ENCODE measurements at regions not wholly inside any gene's neighbourhood (a gene's known extent, or its start where the extent isn't known, plus 50 kb on each side); places are given as distances from the start of the nearest gene placed in this dataset.

GRCh38 chr11:80898910-80899309 lies 1458.1 kb upstream of the TENM4 start:
- peaks cover 19% of the 10 kb centered on the region for H3K9me3 Mint-ChIP-seq
- no peaks in the 10 kb centered on the region for H3K36me3 ChIP-seq (ENCODE audit: control insufficient read depth, insufficient read depth, low read length)

GRCh38 chr11:80886684-80887083 lies 1445.9 kb upstream of the TENM4 start:
- H3K4me1 ChIP-seq (ENCODE audit: control insufficient read depth, insufficient read depth, low read length), result no peaks in the 10 kb centered on the region
- no peaks in the 10 kb centered on the region for H3K4me1 Mint-ChIP-seq
- H3K4me3 Mint-ChIP-seq, result no peak overlapping the region
- DNase-seq, result no peak
- H3K9ac ChIP-seq (ENCODE audit: extremely low read depth, low read length, poor library complexity, severe bottlenecking), result no peak overlapping the region
- H3K36me3 Mint-ChIP-seq (ENCODE audit: low read depth), result no peaks in the 10 kb centered on the region
- no peaks in the 10 kb centered on the region for H3K36me3 ChIP-seq (ENCODE audit: control insufficient read depth, insufficient read depth, low read length)
- no peaks in the 10 kb centered on the region for H3K27me3 Mint-ChIP-seq (ENCODE audit: insufficient read depth)
- H3K9me3 Mint-ChIP-seq, result no peaks in the 10 kb centered on the region
- no peak overlapping the region for H3K27ac Mint-ChIP-seq
- H3K4me3 ChIP-seq (ENCODE audit: low read length), result no peak overlapping the region
- no peak overlapping the region for H3K27ac ChIP-seq (ENCODE audit: low read depth, low read length)
- no peaks in the 10 kb centered on the region for H3K27me3 ChIP-seq (ENCODE audit: control insufficient read depth, insufficient read depth, low read length, poor library complexity, severe bottlenecking)
- no peaks in the 10 kb centered on the region for H3K9me3 ChIP-seq (ENCODE audit: control insufficient read depth, low read length)
- TF ChIP-seq CTCF (conservative IDR thresholded peaks at IDR 0.05), result no peak

More at GRCh38 chr11:80898910-80899309, 1458.1 kb upstream of the TENM4 start:
- 89 to 100% methylated on average over 1 to 2 of the region's 4 CpGs for WGBS, 2 experiments (ENCODE audit: insufficient coverage in 1 of 2, insufficient read length in 1 of 2)
- no peak overlapping the region for H3K27ac ChIP-seq (ENCODE audit: low read depth, low read length)
- H3K4me1 ChIP-seq (ENCODE audit: control insufficient read depth, insufficient read depth, low read length), result no peaks in the 10 kb centered on the region
- Mint-ChIP-seq H3K4me3 (no peak overlapping the region), H3K36me3 (ENCODE audit: low read depth) (peaks cover 7% of the 10 kb centered on the region), H3K4me1 (peaks cover 7% of the 10 kb centered on the region), H3K27me3 (ENCODE audit: insufficient read depth) (no peaks in the 10 kb centered on the region), H3K27ac (no peak overlapping the region)
- H3K9me3 ChIP-seq (ENCODE audit: control insufficient read depth, low read length), result peaks cover 10% of the 10 kb centered on the region
- no peak overlapping the region for H3K4me3 ChIP-seq (ENCODE audit: low read length)
- no peak for DNase-seq
- no peak for TF ChIP-seq CTCF (conservative IDR thresholded peaks at IDR 0.05)
- no peak overlapping the region for H3K9ac ChIP-seq (ENCODE audit: extremely low read depth, low read length, poor library complexity, severe bottlenecking)
- no peaks in the 10 kb centered on the region for H3K27me3 ChIP-seq (ENCODE audit: control insufficient read depth, insufficient read depth, low read length, poor library complexity, severe bottlenecking)

- Mint-ChIP-seq H3K27me3 (ENCODE audit: insufficient read depth) (no peaks in the 10 kb centered on the region), H3K36me3 (ENCODE audit: low read depth) (no peaks in the 10 kb centered on the region), H3K4me3 (no peak overlapping the region), H3K9me3 (no peaks in the 10 kb centered on the region), H3K27ac (no peak overlapping the region), H3K4me1 (no peaks in the 10 kb centered on the region)
- H3K27me3 ChIP-seq (ENCODE audit: control insufficient read depth, insufficient read depth, low read length, poor library complexity, severe bottlenecking), result no peaks in the 10 kb centered on the region
- H3K9ac ChIP-seq (ENCODE audit: extremely low read depth, low read length, poor library complexity, severe bottlenecking), result no peak overlapping the region
- H3K9me3 ChIP-seq (ENCODE audit: control insufficient read depth, low read length), result no peaks in the 10 kb centered on the region
- H3K4me3 ChIP-seq (ENCODE audit: low read length), result no peak overlapping the region
- no peaks in the 10 kb centered on the region for H3K4me1 ChIP-seq (ENCODE audit: control insufficient read depth, insufficient read depth, low read length)
- no peak for DNase-seq
- no peak for TF ChIP-seq CTCF (conservative IDR thresholded peaks at IDR 0.05)
- 92 to 94% methylated on average over 5 to 6 of the region's 6 CpGs for WGBS, 2 experiments (ENCODE audit: insufficient coverage in 1 of 2, insufficient read length in 1 of 2)
- H3K27ac ChIP-seq (ENCODE audit: low read depth, low read length), result no peak overlapping the region
- H3K36me3 ChIP-seq (ENCODE audit: control insufficient read depth, insufficient read depth, low read length), result no peaks in the 10 kb centered on the region
Observed at GRCh38 chr11:80873310-80873999, 1432.6 kb upstream of the TENM4 start.

Measured in endodermal cell (in vitro differentiated cells).